B cell (primary cell): ENCODE measurements at regions not wholly inside any gene's neighbourhood (a gene's known extent, or its start where the extent isn't known, plus 50 kb on each side); places are given as distances from the start of the nearest gene placed in this dataset.

Source experiments
- CTCF ChIP-seq: fragments of 200-600 bp; IDR thresholded peaks from one replicate; pipeline ENCODE4 v1.8.0; 2022; ENCODE audit warnings: antibody characterized with exemption, mild to moderate bottlenecking
- EZH2 ChIP-seq: IDR thresholded peaks from 2 replicates; pipeline ENCODE4 v1.6.1; 2012; ENCODE audit warnings: borderline replicate concordance, low read depth, mild to moderate bottlenecking, moderate library complexity, low read length; ENCODE audit not compliant: insufficient read depth, poor library complexity, severe bottlenecking

GRCh38 chr5:79857714-79858409, 133.2 kb downstream of the MTX3 start:
- TF ChIP-seq CTCF (peak; percentile 95), EZH2 (no peak)
